ENCODE measurements at regions not wholly inside any gene's neighbourhood (a gene's known extent, or its start where the extent isn't known, plus 50 kb on each side); places are given as distances from the start of the nearest gene placed in this dataset.

GRCh38 chr6:92050216-92050615 is 1369.1 kb downstream of the EPHA7 start:
- no peak for DNase-seq (ENCODE audit: low spot score)

DNA sequence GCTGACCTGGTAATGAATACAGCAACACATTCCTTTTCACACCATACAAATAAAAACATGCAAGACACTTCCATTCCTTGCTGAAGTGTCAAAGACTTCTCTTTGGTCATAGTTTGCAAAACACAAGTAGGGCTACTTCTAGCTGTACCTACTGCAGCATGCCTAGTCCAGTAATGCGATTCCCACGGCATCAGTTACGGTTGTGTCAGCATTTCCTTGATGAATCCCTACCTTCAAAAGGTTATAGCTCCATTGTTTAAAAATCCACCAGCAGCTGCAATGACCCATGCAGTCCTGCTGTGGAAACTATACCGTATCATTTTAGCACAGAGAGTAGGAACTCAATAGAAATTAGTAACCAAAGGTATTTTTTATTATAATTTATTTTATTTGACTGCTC is 1371.5 kb downstream of the EPHA7 start:
- DNase-seq (ENCODE audit: low spot score): no peak

GRCh38 chr6:92047152-92047850 is 1372.1 kb downstream of the EPHA7 start:
- DNase-seq (ENCODE audit: low spot score): no peak

GRCh38 chr6:92044312-92044711 is 1375.0 kb downstream of the EPHA7 start:
- DNase-seq (ENCODE audit: low spot score): no peak

DNA sequence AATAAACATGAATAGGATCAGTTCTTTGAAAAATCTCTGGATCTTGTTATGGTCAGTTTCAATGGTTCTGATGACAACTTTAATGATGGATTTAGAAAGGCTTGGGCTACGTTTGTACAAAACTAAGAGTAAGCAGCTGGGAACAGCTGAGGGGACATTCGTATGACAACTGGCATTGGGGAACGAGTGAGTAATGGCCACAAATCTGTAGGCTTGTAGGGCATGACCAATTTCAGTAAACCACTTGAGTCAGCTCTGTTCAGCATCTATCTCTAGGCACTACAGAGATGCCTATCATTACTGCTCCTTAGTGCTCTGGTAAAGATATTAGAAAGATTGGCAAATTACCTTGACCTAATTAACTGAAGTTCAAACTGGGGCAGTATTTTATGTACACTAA is 1375.6 kb downstream of the EPHA7 start:
- no peak for DNase-seq (ENCODE audit: low spot score)

- DNase-seq (ENCODE audit: low spot score): no peak
Measured at GRCh38 chr6:92026878-92027277, 1392.5 kb downstream of the EPHA7 start.

DNA sequence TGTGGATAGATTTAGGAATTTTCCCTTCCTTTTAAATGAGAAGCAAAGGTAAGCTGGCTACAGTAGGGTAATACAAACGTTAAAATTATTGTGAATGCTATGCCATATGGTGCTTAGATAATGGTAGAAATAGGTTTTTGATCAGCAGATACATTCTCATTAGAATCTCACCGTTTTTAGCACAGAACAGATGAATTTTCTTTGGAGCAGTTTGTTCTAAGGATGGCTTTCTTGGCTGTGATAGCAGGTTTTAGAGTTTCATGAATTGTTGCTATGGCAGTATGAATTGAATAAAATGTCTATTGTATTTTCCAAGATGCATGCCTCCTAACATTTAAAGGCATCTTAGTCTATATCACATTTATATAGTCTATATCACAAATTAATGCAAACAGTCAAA is 1394.5 kb downstream of the EPHA7 start:
- no peak for DNase-seq (ENCODE audit: low spot score)

DNA sequence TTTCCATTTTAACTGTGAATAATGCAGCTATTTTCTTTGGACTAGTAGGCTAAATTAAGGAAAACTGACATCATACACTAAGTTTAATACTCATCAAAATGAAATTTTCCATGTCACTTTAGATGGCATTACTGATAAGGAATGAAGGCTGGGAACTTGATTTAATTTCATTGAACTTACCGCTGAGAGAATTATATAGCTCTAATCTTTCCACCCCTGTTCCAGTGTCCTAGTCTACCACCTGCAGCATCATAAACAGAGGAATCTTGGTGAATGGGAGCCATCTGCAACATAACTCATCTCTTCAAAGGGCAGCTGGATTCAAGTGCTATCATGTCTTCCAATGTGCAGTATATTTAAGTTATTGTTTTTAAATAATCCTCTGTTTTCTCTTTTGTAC is 1395.2 kb downstream of the EPHA7 start:
- DNase-seq (ENCODE audit: low spot score): no peak

DNA sequence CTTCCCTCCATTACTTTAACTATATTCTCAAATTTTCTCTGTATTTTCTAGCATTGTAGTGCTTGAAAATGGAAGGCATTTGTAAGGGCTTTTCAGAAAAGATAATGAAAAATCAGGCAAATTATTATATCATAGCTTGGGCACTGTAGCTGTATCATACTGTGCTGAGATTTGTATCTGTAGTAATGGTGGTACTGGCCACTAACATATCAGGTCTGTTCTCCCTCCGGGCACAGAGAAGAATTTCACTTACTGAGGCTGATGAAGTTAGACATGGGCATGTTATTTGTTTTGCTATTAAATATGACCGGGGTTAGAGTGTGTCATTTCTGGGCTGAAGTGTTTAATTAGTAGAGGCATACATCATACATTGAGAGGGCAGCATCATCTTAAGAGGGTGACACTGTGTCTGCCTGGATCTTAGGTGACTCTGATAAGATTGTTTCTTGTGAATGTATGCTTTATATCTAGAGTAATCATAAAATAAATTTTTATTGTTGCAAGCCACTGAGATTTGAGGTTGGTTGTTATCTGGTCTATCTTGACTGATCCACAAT is 1395.9 kb downstream of the EPHA7 start:
- DNase-seq (ENCODE audit: low spot score): no peak

GRCh38 chr6:92011681-92012245 is 1407.6 kb downstream of the EPHA7 start:
- DNase-seq (ENCODE audit: low spot score): no peak

DNA sequence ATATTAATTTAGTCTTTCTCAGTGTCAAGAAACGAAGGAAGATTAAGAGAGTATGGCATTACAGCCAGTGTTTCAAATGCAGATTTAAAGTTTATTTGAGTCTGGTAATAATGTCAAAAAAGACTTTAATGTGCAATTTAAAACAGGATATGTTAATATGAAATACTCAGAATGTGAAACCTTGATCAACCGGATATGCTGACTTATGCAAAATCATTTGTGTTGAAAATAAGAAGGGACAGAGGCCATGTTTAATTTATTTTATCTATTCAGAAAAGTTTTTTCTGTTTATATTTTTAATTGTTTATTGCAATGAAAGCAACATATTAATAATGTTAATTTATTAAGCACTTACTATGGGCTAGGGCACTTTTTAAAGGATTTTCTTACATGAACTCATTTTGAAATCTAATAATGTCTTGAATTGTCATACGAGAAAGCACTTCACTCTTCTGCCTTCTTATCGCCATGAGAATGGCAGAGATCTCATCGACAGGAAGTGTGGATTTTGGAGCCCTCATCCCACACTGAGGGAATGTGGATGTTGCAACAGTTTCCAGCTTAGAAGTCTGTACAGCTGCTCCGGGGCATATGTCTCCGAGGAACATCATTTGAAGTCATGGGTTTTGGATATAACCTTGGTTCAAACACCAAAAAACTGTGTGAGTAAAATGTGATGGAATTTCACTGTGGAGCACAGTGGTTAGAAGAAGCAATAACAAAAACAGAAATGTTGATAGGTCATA is 1410.4 kb downstream of the EPHA7 start:
- no peak for DNase-seq (ENCODE audit: low spot score)

GRCh38 chr6:92000112-92000511 is 1413.2 kb upstream of the MAP3K7 start:
- no peak for DNase-seq (ENCODE audit: low spot score)

DNA sequence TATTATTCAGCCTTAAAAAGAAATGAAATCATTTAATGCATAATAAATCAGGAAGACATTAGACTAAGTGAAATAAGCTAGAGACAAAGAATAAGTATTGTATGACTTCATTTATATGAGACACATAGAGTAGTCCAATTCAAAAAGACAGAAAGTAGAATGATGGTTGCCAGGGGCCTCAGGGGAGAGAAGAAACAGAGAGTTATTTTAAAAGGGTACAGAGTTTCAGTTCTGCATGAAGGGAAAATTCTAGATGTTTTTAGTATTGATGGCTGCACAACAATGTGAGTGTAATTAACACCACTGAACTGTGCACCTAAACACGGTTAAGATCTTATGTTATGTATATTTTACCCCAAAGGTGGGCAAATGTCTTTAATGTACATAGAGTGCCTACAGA is 1407.9 kb upstream of the MAP3K7 start:
- no peak for DNase-seq (ENCODE audit: low spot score)

- DNase-seq (ENCODE audit: low spot score): no peak
Measured at GRCh38 chr6:91982559-91982958, 1395.7 kb upstream of the MAP3K7 start.

- no peak for DNase-seq (ENCODE audit: low spot score)
Measured at GRCh38 chr6:91976797-91977196, 1389.9 kb upstream of the MAP3K7 start.

GRCh38 chr6:91970700-91971099 is 1383.8 kb upstream of the MAP3K7 start:
- DNase-seq (ENCODE audit: low spot score): no peak

DNA sequence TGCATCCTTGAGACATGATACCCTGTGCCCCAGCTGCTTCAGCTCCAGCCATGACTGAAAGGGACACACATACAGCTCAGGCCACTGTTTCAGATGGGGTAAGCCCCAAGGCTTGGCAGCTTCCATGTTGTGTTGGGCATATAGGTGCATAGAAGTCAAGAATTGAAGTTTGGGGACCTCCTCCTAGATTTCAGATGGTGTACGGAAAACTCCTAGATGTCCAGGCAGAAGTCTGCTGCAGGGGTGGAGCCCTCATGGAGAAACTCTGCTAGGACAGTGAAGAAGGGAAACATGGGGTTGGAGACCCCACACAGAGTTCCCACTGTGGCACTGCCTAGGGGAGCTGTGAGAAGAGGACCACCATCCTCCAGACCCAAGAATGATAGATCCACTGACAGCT is 1379.0 kb upstream of the MAP3K7 start:
- DNase-seq (ENCODE audit: low spot score): no peak

DNA sequence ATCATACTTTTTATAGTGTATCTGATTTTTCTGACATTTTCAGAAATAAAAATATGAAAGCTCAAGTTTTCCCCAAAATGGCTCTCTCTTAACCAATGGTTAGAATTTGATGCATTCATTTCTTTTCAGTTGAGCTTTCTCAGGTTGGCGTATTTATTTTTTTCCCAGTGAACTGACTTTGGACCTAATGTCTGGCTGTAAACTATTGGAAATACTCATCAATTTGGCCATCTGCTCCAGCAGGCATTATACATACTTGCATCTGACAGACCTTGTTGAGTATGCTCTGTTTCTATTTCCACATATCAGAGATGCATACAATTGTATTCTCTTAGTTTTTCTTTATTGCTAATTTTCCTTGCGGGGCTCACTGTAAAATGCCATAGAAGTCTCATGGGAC is 1374.8 kb upstream of the MAP3K7 start:
- no peak for DNase-seq (ENCODE audit: low spot score)

DNA sequence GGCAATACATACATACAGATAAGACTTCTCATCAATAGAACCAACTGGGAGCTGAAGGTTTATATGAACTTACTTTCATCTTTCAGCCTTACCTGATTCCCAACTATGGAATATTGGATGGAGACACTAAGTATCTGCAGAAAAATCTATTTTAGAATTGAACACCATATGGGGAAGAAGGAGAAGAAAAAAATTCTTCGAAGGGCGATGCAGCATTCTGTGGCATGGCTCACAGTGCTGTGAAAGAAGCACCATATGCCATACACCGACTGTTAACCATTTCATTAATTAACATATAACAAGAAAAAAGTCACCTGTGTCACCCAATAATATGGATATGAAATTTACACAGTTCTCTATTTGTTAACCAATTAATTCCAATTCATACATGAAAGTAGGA is 1374.4 kb upstream of the MAP3K7 start:
- DNase-seq (ENCODE audit: low spot score): no peak

DNA sequence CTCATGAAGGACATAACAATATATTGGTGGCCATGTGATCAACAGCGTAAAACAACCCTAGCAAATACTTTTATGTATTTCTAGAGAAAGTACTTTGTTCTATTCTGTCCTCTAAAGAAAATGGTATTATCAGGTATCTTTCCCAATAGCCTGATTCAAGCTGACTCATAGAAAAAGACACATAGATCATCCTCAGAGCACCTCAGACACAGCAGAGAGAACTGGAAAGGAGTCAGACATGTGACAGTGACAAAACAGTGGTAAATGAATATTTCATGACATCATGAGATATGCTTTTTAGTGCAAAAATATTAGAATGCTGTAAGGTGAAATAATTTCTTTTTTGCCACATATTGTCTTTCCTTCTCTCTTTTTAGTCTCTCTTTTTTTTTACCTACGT is 1355.0 kb upstream of the MAP3K7 start:
- no peak for DNase-seq (ENCODE audit: low spot score)

- no peak for DNase-seq (ENCODE audit: low spot score)
Measured at GRCh38 chr6:91940801-91941200, 1353.9 kb upstream of the MAP3K7 start.

DNA sequence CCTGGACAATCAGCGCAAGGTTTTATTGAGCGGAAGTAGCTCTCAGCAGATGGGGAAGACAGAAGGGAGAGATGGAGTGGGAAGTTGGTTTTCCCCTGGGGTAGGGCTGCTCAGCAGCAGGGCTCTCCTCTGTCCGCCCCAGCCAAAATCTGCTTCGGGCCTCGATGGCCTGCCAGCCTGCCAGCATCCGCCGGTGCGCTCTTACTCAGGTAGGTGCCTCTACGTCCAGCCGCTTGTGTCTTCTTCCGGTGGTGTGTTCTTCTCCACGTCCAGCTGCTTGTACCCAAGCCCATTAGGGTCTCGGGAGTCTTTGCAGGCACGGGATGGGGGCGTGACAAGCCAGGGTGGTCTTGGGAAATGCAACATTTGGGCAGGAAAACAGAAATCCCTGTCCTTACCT is 1340.0 kb upstream of the MAP3K7 start:
- no peak for DNase-seq (ENCODE audit: low spot score)

GRCh38 chr6:91926361-91926760 is 1339.5 kb upstream of the MAP3K7 start:
- DNase-seq (ENCODE audit: low spot score): no peak
